Neutrophil (primary cell): ENCODE measurements at regions not wholly inside any gene's neighbourhood (a gene's known extent, or its start where the extent isn't known, plus 50 kb on each side); places are given as distances from the start of the nearest gene placed in this dataset.

ENCODE experiments used
- H3K27ac ChIP-seq: fragments of 200-600 bp; sonication (generic); 2 replicates; pipeline ENCODE4 v1.5.1; 2016; ENCODE audit warnings: mild to moderate bottlenecking, moderate library complexity
- H3K27me3 ChIP-seq: fragments of 200-600 bp; sonication (generic); 2 replicates; pipeline ENCODE4 v1.6.0; 2016; ENCODE audit warnings: mild to moderate bottlenecking
- H3K36me3 ChIP-seq: fragments of 200-600 bp; sonication (generic); 2 replicates; pipeline ENCODE4 v1.5.1; 2017
- H3K4me1 ChIP-seq, 2 experiments: fragments of 200-600 bp in 1 of 2; sonication (generic) in 1 of 2; 1 replicate in 1 of 2; 2 replicates in 1 of 2; pipeline versions ENCODE4 v1.5.1 to v1.6.1; 2013 to 2016; ENCODE audit warnings: low read depth in 1 of 2, low read length in 1 of 2, mild to moderate bottlenecking in 1 of 2, moderate library complexity in 1 of 2; ENCODE audit not compliant: control insufficient read depth in 1 of 2, insufficient read depth in 1 of 2
- H3K4me3 ChIP-seq, 2 experiments: fragments of 200-600 bp in 1 of 2; sonication (generic) in 1 of 2; 1 replicate in 1 of 2; 2 replicates in 1 of 2; pipeline ENCODE4 v1.5.1; 2013 to 2016; ENCODE audit warnings: low read depth in 1 of 2, low read length in 1 of 2, mild to moderate bottlenecking in 1 of 2, moderate library complexity in 1 of 2
- H3K9me3 ChIP-seq: fragments of 200-600 bp; sonication (generic); 2 replicates; pipeline ENCODE4 v1.5.1; 2016
- TF ChIP-seq, protein P1 (sequence below): fragments of 200-600 bp; sonication (generic); IDR thresholded peaks from 2 replicates; pipeline ENCODE4 v1.5.1; 2016; ENCODE audit warnings: antibody characterized with exemption

DNA sequence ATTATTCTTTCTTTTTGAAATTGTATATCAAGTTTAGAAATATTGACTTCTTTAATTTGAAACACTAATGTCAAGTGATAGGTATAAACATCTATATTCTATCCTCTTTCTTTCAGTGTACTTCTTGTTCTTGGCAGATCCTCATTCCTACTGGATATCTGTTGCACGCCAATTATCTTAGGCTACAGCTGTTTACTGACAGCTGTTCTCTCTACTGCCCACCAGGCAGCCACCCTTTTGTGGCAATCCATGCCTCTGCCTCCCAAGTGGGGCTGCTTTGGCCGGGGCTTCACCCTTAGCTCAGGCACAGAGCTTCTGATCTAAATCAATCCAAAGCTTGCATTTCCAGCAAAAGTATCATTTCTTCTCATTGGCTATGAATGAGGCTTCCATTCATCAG, 50.6 kb upstream of the ITSN2 start:
- H3K9me3 ChIP-seq, result no peaks in the 10 kb centered on the region

DNA sequence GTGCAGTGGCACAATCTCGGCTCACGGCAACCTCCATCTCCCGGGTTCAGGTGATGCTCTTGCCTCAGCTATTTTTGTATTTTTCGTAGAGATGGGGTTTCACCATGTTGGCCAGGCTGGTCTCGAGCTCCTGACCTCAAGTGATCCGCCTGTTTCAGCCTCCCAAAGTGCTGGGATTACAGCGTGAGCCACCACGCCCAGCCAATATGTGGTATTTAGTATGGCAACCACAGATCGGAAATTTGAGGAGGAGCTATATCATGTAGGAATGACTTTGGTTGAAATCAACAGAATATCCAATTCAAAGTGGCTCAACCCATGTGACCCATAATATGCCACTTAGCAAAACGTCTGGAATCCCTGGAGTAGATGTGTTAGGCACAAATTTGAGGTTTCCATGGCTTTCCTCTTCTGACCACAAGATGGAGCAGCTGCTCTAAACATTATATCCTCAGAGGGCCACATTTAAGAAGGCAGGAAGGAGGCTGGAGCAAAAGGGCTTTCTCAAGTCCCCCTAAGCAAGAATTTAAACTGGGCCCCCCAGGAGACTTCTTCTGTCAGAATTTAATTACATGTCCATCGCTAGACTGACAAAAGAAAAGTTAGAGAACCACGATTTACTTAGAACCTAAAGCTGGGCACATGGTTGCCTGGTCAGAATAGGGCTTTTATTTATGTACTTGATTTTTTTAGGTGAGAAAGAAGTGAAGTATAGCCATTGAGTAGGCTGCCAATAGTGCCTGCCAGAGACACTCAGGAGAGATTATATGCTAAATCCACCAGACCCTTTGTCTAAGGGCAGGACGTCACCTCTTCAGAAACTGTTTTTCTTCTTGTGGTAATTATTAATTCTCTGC, 49.6 kb upstream of the ITSN2 start:
- H3K27me3 ChIP-seq, result no peaks in the 10 kb centered on the region
- no peak overlapping the region for H3K4me3 ChIP-seq
- no peaks in the 10 kb centered on the region for H3K9me3 ChIP-seq
- H3K4me1 ChIP-seq, result no peaks in the 10 kb centered on the region
- H3K36me3 ChIP-seq, result no peaks in the 10 kb centered on the region
- no peak overlapping the region for H3K27ac ChIP-seq
- TF ChIP-seq, protein P1, sequence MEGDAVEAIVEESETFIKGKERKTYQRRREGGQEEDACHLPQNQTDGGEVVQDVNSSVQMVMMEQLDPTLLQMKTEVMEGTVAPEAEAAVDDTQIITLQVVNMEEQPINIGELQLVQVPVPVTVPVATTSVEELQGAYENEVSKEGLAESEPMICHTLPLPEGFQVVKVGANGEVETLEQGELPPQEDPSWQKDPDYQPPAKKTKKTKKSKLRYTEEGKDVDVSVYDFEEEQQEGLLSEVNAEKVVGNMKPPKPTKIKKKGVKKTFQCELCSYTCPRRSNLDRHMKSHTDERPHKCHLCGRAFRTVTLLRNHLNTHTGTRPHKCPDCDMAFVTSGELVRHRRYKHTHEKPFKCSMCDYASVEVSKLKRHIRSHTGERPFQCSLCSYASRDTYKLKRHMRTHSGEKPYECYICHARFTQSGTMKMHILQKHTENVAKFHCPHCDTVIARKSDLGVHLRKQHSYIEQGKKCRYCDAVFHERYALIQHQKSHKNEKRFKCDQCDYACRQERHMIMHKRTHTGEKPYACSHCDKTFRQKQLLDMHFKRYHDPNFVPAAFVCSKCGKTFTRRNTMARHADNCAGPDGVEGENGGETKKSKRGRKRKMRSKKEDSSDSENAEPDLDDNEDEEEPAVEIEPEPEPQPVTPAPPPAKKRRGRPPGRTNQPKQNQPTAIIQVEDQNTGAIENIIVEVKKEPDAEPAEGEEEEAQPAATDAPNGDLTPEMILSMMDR, result peak; percentile 86

More for the DNA sequence above, 50.6 kb upstream of the ITSN2 start:
- Histone ChIP-seq H3K27me3 (no peaks in the 10 kb centered on the region), H3K36me3 (no peaks in the 10 kb centered on the region), H3K4me3 (no peak overlapping the region), H3K4me1 (no peaks in the 10 kb centered on the region), H3K27ac (no peak overlapping the region)
- TF ChIP-seq, protein P1, result no peak
